ENCODE measurements at regions not wholly inside any gene's neighbourhood (a gene's known extent, or its start where the extent isn't known, plus 50 kb on each side); places are given as distances from the start of the nearest gene placed in this dataset.

- TF ChIP-seq POLR2AphosphoS5 (IDR thresholded peaks at IDR 0.05; ENCODE audit: low read length) (no peak), GABPA (IDR thresholded peaks at IDR 0.05; ENCODE audit: low read depth) (no peak), NFXL1 (IDR thresholded peaks at IDR 0.05; ENCODE audit: borderline replicate concordance) (no peak)
Measured at GRCh38 chr9:746661-747434, 94.6 kb upstream of the DMRT1 start.

Measured in GM12878 (cell line).